A549 (cell line): ENCODE measurements at regions not wholly inside any gene's neighbourhood (a gene's known extent, or its start where the extent isn't known, plus 50 kb on each side); places are given as distances from the start of the nearest gene placed in this dataset.

Experiments used
- ATAC-seq, 2 experiments: fragments of 200-7000 bp in 1 of 2; fragments of >200 bp in 1 of 2; cut with Nextera tagmentation in 1 of 2; cut with Tn5 transposase in 1 of 2; 3 replicates each; pipeline versions ENCODE4 v1.8.0 to v1.9.1; 2018 to 2020; ENCODE audit warnings: mild to moderate bottlenecking in 1 of 2, moderate library complexity in 1 of 2
- CTCF ChIA-PET: fragments of 300-600 bp; sonication (Branson Sonifier 250); formaldehyde crosslinking; extraction: SDS; loops from one replicate; lab custom pipeline; 2021; ENCODE audit warnings: antibody characterized with exemption, inconsistent platforms; lab: Yijun Ruan, JAX
- POLR2A ChIA-PET: fragments of 350-600 bp; formaldehyde crosslinking; extraction: SDS; loops from one replicate; lab custom pipeline; 2021; ENCODE audit warnings: antibody characterized with exemption, inconsistent platforms; lab: Yijun Ruan, JAX
- DNase-seq, 2 experiments: peaks; one replicate each; pipeline versions ENCODE4 v3.0.0 to v3.0.0-alpha.2; 2011 to 2016; ENCODE audit warnings: low read depth in 1 of 2, low spot score in 1 of 2
- FAIRE-seq: peaks from 2 replicates; lab custom pipeline; 2011; peaks lifted over from hg19 to GRCh38; lab: Jason Lieb, UNC
- H3K27ac ChIP-seq, 2 experiments: fragments of >200 bp; sonication (Bioruptor Twin); formaldehyde crosslinking; 3 replicates each; pipeline ENCODE4 v1.5.1; 2016 to 2017
- H3K4me1 ChIP-seq: fragments of >200 bp; sonication (Bioruptor Twin); formaldehyde crosslinking; 3 replicates; pipeline ENCODE4 v1.6.1; 2016
- H3K4me2 ChIP-seq: fragments of >200 bp; sonication (Bioruptor Twin); formaldehyde crosslinking; 3 replicates; pipeline ENCODE4 v1.6.1; 2016
- H3K4me3 ChIP-seq: fragments of >200 bp; sonication (Bioruptor Twin); formaldehyde crosslinking; 3 replicates; pipeline ENCODE4 v1.5.1; 2016
- H3K9me3 ChIP-seq: fragments of >200 bp; sonication (Bioruptor Twin); formaldehyde crosslinking; 3 replicates; pipeline ENCODE4 v1.6.1; 2016
- CBX8 ChIP-seq: fragments of 200-600 bp; sonication (generic); IDR thresholded peaks from 2 replicates; pipeline ENCODE4 v1.6.1; 2016
- CEBPB ChIP-seq, 2 experiments: fragments of >200 bp in 1 of 2; sonication (Bioruptor Twin) in 1 of 2; formaldehyde crosslinking in 1 of 2; IDR thresholded peaks; 2 replicates each; pipeline ENCODE4 v1.6.1; 2012 to 2016
- CHD2 ChIP-seq: fragments of 150-350 bp; IDR thresholded peaks from 2 replicates; pipeline ENCODE4 v1.6.1; 2014; ENCODE audit warnings: low read length; ENCODE audit not compliant: partially characterized antibody
- EHMT2 ChIP-seq: fragments of 200-600 bp; sonication (generic); IDR thresholded peaks from 2 replicates; pipeline ENCODE4 v1.6.1; 2016; ENCODE audit warnings: antibody characterized with exemption, low read depth, mild to moderate bottlenecking, moderate library complexity
- ELK1 ChIP-seq: fragments of 150-350 bp; IDR thresholded peaks from 2 replicates; pipeline ENCODE4 v1.6.1; 2014; ENCODE audit warnings: low read depth, mild to moderate bottlenecking, low read length
- FOSL2 ChIP-seq, 2 experiments: fragments of 450-650 bp in 1 of 2; fragments of >200 bp in 1 of 2; sonication (Bioruptor Twin) in 1 of 2; formaldehyde crosslinking; IDR thresholded peaks; 2 replicates each; pipeline versions ENCODE4 v1.5.0 to v1.6.1; 2016 to 2020; ENCODE audit warnings: mild to moderate bottlenecking in 1 of 2, moderate library complexity in 1 of 2
- FOXS1 ChIP-seq: fragments of 250-450 bp; sonication (Bioruptor Pico); IDR thresholded peaks from 2 replicates; pipeline ENCODE4 v1.5.0; 2020; ENCODE audit warnings: mild to moderate bottlenecking, moderate library complexity
- HDAC2 ChIP-seq: fragments of 200-600 bp; sonication (generic); IDR thresholded peaks from 2 replicates; pipeline ENCODE4 v1.6.1; 2016
- HOXA7 ChIP-seq: fragments of 250-450 bp; sonication (Bioruptor Pico); IDR thresholded peaks from 2 replicates; pipeline ENCODE4 v1.5.0; 2020; ENCODE audit warnings: mild to moderate bottlenecking, moderate library complexity
- JUNB ChIP-seq: fragments of >200 bp; sonication (Bioruptor Twin); formaldehyde crosslinking; IDR thresholded peaks from 2 replicates; pipeline ENCODE4 v1.6.1; 2016
- MAX ChIP-seq: IDR thresholded peaks from 2 replicates; pipeline ENCODE4 v1.6.1; 2012
- NPAS2 ChIP-seq: fragments of 250-450 bp; sonication (Bioruptor Pico); IDR thresholded peaks from 2 replicates; pipeline ENCODE4 v1.8.0; 2022; ENCODE audit warnings: mild to moderate bottlenecking, moderate library complexity, borderline replicate concordance
- NR3C1 ChIP-seq: fragments of >200 bp; sonication (Bioruptor Twin); formaldehyde crosslinking; IDR thresholded peaks from 3 replicates; pipeline ENCODE4 v1.6.1; 2017
- PBX3 ChIP-seq: IDR thresholded peaks from 2 replicates; pipeline ENCODE4 v1.6.1; 2012
- POLR2AphosphoS2 ChIP-seq: conservative IDR thresholded peaks from 2 replicates; pipeline ENCODE4 v1.6.1; 2012; ENCODE audit warnings: low read length, improper control_type of control experiment, inconsistent platforms
- RAD21 ChIP-seq, 2 experiments: fragments of >200 bp in 1 of 2; sonication (Bioruptor Twin) in 1 of 2; formaldehyde crosslinking in 1 of 2; IDR thresholded peaks in 1 of 2; conservative IDR thresholded peaks in 1 of 2; 2 replicates in 1 of 2; 3 replicates in 1 of 2; pipeline ENCODE4 v1.6.1; 2012 to 2018; ENCODE audit warnings: inconsistent platforms in 1 of 2
- RARB ChIP-seq: fragments of 250-450 bp; sonication (Bioruptor Pico); IDR thresholded peaks from 2 replicates; pipeline ENCODE4 v1.8.0; 2021; ENCODE audit warnings: mild to moderate bottlenecking, moderate library complexity
- RFX5 ChIP-seq: fragments of 450-650 bp; IDR thresholded peaks from 2 replicates; pipeline ENCODE4 v1.7.1; 2014; ENCODE audit warnings: antibody characterized with exemption, mild to moderate bottlenecking, moderate library complexity
- SMC3 ChIP-seq: fragments of >200 bp; sonication (Bioruptor Twin); formaldehyde crosslinking; IDR thresholded peaks from 3 replicates; pipeline ENCODE4 v1.6.1; 2018; ENCODE audit warnings: inconsistent platforms
- TP53 ChIP-seq: fragments of 250-450 bp; sonication (Bioruptor Pico); IDR thresholded peaks from 2 replicates; pipeline ENCODE4 v1.5.0; 2021; ENCODE audit warnings: mild to moderate bottlenecking, moderate library complexity
- WGBS: methylation state at CpG from one replicate; pipeline ENCODE4 v1.1.6; 2017; ENCODE audit errors: missing lambda C conversion rate; 5-methylcytosine and 5-hydroxymethylcytosine counted together
- TF ChIP-seq, protein P1 (sequence below): fragments of 200-600 bp; sonication (generic); IDR thresholded peaks from 2 replicates; pipeline ENCODE4 v1.6.1; 2016; ENCODE audit warnings: antibody characterized with exemption, mild to moderate bottlenecking, moderate library complexity

GRCh38 chr5:102018690-102019089, 277.4 kb downstream of the SLCO4C1 start (continued):
- TF ChIP-seq ELK1 = no peak
- TF ChIP-seq, all 56 proteins: peak for 0

GRCh38 chr5:102018279-102018678, 277.8 kb downstream of the SLCO4C1 start:
- POLR2A ChIA-PET = no interaction called here
- TF ChIP-seq FOXS1 (CRISPR knock-in tag) = no peak
- Histone ChIP-seq H3K4me2 (no peak overlapping the region), H3K27ac (no peak overlapping the region), H3K9me3 (no peaks in the 10 kb centered on the region), H3K4me3 (no peak overlapping the region), H3K4me1 (no peaks in the 10 kb centered on the region)
- DNase-seq (no peak), ATAC-seq (no peak), FAIRE-seq (no peak)
- CTCF ChIA-PET = interaction anchor here (0.7 kb wide), 1 partner anchor 1228 kb away, joined by 3 read pairs; no protein-coding TSS in a partner anchor
- 48% methylated on average over 7 of the region's 7 CpGs for WGBS

GRCh38 chr5:102014371-102014770, 281.7 kb downstream of the SLCO4C1 start:
- WGBS = 72% methylated on average over 1 of the region's 1 CpG
- Histone ChIP-seq H3K27ac (no peak overlapping the region), H3K9me3 (no peaks in the 10 kb centered on the region), H3K4me3 (no peak overlapping the region), H3K4me1 (no peaks in the 10 kb centered on the region), H3K4me2 (no peak overlapping the region)
- no peak for FAIRE-seq
- CTCF ChIA-PET = no interaction called here
- TF ChIP-seq HOXA7 (CRISPR knock-in tag) (no peak), EHMT2 (no peak), POLR2AphosphoS2 (no peak), ELK1 (no peak), RAD21 (conservative IDR thresholded peaks at IDR 0.05 in 1 of 2, IDR thresholded peaks at IDR 0.05 in 1 of 2) (no peak), CEBPB (IDR thresholded peaks at IDR 0.05) (no peak), SMC3 (no peak), PBX3 (no peak), CHD2 (no peak)
- no peak for DNase-seq
- POLR2A ChIA-PET = no interaction called here
- no peak for ATAC-seq

DNA sequence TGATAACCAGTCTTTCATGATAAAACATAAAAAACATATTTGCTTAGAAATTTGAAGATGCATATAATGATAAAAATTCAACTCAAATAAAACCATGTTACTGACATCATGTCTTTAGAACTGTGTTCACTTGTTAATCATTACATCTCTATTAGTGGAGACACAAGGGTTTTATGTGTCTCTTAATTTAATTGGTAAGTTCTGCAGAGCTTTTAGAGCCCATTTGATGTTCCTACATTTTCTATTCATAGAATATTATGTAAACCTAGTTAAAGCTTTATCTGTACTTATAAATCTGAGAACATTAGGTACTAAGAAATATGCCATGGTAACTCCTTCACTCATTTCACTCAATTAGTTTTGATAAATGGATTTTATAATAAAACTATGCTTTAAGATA, 285.4 kb downstream of the SLCO4C1 start:
- Histone ChIP-seq H3K9me3 (no peaks in the 10 kb centered on the region), H3K4me3 (no peak overlapping the region), H3K4me1 (no peaks in the 10 kb centered on the region), H3K27ac (no peak overlapping the region), H3K4me2 (no peak overlapping the region)
- ATAC-seq (no peak), DNase-seq (no peak), FAIRE-seq (no peak)
- TF ChIP-seq FOSL2 (IDR thresholded peaks at IDR 0.05) (no peak), FOSL2 (CRISPR knock-in tag; IDR thresholded peaks at IDR 0.05) (no peak), JUNB (no peak), TP53 (CRISPR knock-in tag) (no peak), HDAC2 (no peak), MAX (no peak), RARB (CRISPR knock-in tag) (no peak), NPAS2 (CRISPR knock-in tag) (no peak), NR3C1 (no peak), CBX8 (no peak), RFX5 (no peak), HOXA7 (CRISPR knock-in tag) (no peak)
- TF ChIP-seq, protein P1, sequence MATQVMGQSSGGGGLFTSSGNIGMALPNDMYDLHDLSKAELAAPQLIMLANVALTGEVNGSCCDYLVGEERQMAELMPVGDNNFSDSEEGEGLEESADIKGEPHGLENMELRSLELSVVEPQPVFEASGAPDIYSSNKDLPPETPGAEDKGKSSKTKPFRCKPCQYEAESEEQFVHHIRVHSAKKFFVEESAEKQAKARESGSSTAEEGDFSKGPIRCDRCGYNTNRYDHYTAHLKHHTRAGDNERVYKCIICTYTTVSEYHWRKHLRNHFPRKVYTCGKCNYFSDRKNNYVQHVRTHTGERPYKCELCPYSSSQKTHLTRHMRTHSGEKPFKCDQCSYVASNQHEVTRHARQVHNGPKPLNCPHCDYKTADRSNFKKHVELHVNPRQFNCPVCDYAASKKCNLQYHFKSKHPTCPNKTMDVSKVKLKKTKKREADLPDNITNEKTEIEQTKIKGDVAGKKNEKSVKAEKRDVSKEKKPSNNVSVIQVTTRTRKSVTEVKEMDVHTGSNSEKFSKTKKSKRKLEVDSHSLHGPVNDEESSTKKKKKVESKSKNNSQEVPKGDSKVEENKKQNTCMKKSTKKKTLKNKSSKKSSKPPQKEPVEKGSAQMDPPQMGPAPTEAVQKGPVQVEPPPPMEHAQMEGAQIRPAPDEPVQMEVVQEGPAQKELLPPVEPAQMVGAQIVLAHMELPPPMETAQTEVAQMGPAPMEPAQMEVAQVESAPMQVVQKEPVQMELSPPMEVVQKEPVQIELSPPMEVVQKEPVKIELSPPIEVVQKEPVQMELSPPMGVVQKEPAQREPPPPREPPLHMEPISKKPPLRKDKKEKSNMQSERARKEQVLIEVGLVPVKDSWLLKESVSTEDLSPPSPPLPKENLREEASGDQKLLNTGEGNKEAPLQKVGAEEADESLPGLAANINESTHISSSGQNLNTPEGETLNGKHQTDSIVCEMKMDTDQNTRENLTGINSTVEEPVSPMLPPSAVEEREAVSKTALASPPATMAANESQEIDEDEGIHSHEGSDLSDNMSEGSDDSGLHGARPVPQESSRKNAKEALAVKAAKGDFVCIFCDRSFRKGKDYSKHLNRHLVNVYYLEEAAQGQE = no peak
- ChIA-PET POLR2A (no interaction called here), CTCF (no interaction called here)
